T-helper 1 cell (primary cell): ENCODE measurements at regions not wholly inside any gene's neighbourhood (a gene's known extent, or its start where the extent isn't known, plus 50 kb on each side); places are given as distances from the start of the nearest gene placed in this dataset.
"Not testable (repeated sequence)": the region's sequence is repeated elsewhere in the genome, so short reads cannot be mapped to it uniquely, and the experiment has no call there.

Experiments
- DNase-seq, 5 donors: peaks; one replicate each; pipeline ENCODE4 v3.0.0-alpha.2; 2012 to 2020

GRCh38 chr19:14328406-14328805 lies 52.8 kb upstream of the ADGRE5 start:
- DNase-seq, result no peak

GRCh38 chr19:14327061-14327460 lies 54.2 kb upstream of the ADGRE5 start:
- not testable (repeated sequence) for DNase-seq

GRCh38 chr19:14325863-14326262 lies 55.4 kb upstream of the ADGRE5 start:
- no peak for DNase-seq

- DNase-seq, result no peak
Measured at GRCh38 chr19:14325134-14325533, 56.1 kb upstream of the ADGRE5 start.

GRCh38 chr19:14322889-14323463 lies 58.3 kb upstream of the ADGRE5 start:
- no peak for DNase-seq

- no peak for DNase-seq
Measured at GRCh38 chr19:14320253-14320652, 61.0 kb upstream of the ADGRE5 start.

GRCh38 chr19:14319720-14320119 lies 61.5 kb upstream of the ADGRE5 start:
- not testable (repeated sequence) for DNase-seq

GRCh38 chr19:14318873-14319272 lies 62.4 kb upstream of the ADGRE5 start:
- no peak for DNase-seq

- no peak for DNase-seq
Measured at GRCh38 chr19:14317157-14317556, 64.1 kb upstream of the ADGRE5 start.

GRCh38 chr19:14315433-14315832 lies 65.8 kb upstream of the ADGRE5 start:
- DNase-seq, result no peak

- no peak for DNase-seq
Measured at GRCh38 chr19:14310055-14310454, 71.2 kb upstream of the ADGRE5 start.

GRCh38 chr19:14305706-14306105 lies 75.5 kb upstream of the ADGRE5 start:
- DNase-seq, result no peak

- DNase-seq, result no peak
Measured at GRCh38 chr19:14301150-14301549, 80.1 kb upstream of the ADGRE5 start.

GRCh38 chr19:14300303-14300702 lies 80.9 kb upstream of the ADGRE5 start:
- DNase-seq, result no peak

GRCh38 chr19:14299224-14299827 lies 81.9 kb upstream of the ADGRE5 start:
- not testable (repeated sequence) for DNase-seq

- not testable (repeated sequence) for DNase-seq
Measured at GRCh38 chr19:14297883-14298576, 83.2 kb upstream of the ADGRE5 start.

GRCh38 chr19:14294974-14295373 lies 86.3 kb upstream of the ADGRE5 start:
- DNase-seq, result not testable (repeated sequence)

- DNase-seq, result not testable (repeated sequence)
Measured at GRCh38 chr19:14293816-14294170, 87.5 kb upstream of the ADGRE5 start.

- not testable (repeated sequence) for DNase-seq
Measured at GRCh38 chr19:14293101-14293815, 87.3 kb upstream of the ADGRL1 start.

GRCh38 chr19:14289810-14290209 lies 83.8 kb upstream of the ADGRL1 start:
- not testable (repeated sequence) for DNase-seq

GRCh38 chr19:14287837-14288236 lies 81.9 kb upstream of the ADGRL1 start:
- DNase-seq, result not testable (repeated sequence)

GRCh38 chr19:14286594-14286993 lies 80.6 kb upstream of the ADGRL1 start:
- not testable (repeated sequence) for DNase-seq

- not testable (repeated sequence) for DNase-seq
Measured at GRCh38 chr19:14285726-14286125, 79.8 kb upstream of the ADGRL1 start.
